GM19455 (cell line): ENCODE measurements at regions not wholly inside any gene's neighbourhood (a gene's known extent, or its start where the extent isn't known, plus 50 kb on each side); places are given as distances from the start of the nearest gene placed in this dataset.
A peak's percentile ranks its signal among the peaks of the same experiment; 100 is the strongest.
"Not testable (repeated sequence)": the region's sequence is repeated elsewhere in the genome, so short reads cannot be mapped to it uniquely, and the experiment has no call there.

Source experiments
- ATAC-seq: cut with Tn5 transposase; IDR thresholded peaks from one replicate; pipeline ENCODE4 v1.9.1; 2021; ENCODE audit not compliant: unreplicated experiment

DNA sequence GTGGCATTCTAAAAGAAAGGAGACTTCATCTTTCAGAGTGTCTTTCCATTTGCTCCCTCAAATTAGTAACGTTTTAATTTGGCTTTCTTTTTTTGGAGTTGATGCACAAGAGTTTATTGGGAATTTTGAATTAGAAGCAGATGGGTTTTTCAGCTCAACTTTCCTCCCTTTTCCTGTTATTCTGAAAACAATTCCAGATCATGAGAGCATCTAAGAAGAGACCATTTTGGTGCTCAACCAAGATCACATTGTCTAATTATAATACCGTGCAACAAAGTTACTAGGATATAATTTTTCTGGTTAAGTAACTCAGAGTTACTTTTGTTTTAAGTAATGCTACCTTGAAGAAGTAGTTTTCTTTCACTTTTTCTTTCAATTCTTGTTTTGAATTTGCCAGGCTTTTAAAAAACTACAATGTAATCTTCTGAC is 396.6 kb upstream of the KLF6 start:
- no peak for ATAC-seq

DNA sequence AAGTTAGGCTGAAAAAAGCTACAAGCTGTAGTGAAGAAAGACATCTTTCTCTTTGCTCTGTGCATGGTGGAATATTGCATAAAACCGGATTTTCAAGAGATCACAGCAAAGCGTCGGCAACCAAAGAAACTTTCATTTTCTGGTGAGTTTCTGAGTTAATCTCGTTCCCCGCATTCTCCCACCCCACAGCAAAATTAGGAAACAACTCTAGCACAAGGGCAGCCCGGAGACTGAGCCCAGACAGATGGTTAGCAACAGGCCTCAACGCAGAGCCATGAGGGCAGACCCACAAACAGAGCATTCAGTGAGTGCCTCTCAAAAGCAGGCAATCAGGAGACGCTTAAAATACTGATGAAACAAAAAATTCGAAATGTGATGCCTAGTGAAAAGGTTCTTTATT is 396.1 kb upstream of the KLF6 start:
- ATAC-seq, result no peak

DNA sequence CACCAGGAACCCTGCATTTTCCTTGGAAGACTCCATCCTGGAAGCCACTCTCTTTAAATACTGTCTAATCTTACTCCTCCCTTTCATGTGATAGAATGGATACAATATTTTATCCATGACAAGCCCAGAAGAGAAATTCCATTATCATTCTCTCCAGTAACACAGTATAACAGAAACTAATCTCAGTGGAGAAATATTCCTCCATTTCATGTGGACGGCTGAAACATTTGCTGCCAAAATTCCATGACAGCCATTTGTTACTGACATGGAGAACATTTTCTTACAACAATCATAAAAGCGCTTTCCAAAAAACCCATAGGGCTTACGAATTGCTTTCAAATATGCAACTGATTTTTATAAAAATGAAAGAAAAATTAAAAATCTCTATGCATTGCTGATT is 392.8 kb upstream of the KLF6 start:
- no peak for ATAC-seq

DNA sequence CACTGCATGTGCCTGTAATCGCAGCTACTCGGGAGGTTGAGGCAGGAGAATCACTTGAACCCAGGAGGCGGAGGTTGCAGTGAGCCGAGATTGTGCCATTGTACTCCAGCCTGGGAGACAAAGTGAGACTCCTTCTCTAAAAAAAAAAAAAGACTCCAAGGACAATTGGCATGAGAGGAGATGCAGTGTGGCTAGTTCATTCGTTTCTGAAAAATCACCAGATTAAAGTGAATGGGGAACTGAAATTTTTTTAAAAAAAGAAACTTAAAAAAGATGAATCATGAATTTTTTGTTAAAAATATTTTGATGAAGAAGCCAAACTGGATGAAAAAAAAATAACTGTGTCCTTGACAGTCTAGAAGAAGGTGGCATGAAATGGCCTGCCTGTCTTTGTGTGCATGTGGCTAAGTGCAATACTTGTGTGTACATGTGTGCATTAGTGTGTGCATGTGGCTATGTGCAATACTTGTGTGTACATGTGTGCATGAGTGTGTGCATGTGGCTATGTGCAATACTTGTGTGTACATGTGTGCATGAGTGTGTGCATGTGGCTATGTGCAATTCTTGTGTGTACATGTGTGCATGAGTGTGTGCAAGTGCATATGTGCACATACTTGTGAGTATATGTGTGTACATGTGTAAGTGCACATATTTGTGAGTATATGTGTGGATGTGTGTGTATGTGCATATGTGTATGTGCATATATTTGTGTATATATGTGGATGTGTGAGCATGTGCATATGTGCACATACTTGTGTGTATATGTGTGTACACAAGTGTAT is 391.7 kb upstream of the KLF6 start:
- no peak for ATAC-seq

DNA sequence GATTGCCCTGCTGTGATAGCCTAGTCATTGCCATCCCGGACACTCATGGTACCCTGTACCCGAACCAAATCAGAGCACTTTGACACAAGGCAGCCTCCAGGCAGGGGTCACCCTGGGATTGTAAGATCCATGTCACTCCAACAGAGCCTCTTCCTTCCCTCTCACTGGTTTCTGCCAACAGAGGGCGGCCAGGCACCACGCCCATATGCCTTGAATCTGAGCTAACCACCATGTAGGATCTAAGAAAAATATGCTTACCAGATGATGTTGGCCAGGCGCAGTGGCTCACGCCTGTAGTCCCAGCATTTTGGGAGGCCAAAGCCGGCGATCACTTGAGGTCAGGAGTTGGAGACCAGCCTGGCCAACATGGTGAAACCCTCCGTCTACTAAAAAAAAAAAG is 389.2 kb upstream of the KLF6 start:
- no peak for ATAC-seq

DNA sequence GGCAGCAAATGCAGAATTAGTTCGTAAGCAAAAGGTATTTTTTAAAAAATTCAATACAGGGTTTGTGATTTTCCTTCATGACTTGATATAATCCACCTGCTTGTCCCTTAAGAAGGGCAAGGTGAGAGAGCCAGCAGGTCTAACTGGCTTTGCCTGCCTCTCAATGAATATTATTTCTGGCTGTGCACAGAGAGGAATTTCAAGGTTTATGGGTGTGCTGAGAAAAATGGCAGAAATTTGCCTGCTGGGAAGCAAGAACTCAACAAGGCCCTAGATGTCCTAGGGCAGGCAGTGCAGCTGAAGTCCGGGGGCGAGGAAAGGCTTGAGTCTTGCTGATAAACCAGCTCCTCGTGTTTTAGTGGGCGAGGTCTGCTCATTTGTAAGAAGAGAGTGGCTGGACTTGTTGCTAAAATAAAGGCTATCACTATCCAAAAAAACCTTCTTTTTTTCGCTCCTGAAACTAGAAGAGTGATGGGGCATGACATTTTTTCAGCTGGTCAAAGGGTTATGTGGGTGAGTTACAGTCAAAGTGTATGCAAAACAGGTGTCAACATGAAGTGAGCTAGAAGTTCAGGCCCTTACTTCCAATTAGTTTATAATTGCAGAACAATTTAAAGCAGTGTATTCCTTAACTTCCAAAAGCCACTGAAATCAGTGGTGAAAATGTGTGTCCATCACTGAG is 385.8 kb upstream of the KLF6 start:
- ATAC-seq, result no peak

DNA sequence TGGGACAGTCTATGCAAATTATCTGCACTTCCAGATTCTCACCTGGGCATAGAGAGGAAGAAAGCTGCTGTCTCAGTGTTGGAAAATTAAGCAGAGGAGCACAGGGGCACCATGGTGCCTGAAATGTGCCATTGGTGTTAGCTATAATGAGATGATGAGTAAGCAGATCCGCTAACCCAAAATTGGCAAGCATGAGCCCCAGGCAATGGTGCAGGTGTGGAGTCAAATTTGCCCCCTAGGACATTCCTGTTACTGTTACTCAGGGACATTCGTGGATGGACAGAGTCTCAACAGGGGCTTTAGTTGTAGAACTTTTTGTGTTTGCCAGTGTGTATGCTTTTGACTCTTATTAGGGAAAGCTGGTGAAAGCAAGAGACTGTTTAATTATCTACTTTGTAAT is 385.2 kb upstream of the KLF6 start:
- ATAC-seq, result no peak

DNA sequence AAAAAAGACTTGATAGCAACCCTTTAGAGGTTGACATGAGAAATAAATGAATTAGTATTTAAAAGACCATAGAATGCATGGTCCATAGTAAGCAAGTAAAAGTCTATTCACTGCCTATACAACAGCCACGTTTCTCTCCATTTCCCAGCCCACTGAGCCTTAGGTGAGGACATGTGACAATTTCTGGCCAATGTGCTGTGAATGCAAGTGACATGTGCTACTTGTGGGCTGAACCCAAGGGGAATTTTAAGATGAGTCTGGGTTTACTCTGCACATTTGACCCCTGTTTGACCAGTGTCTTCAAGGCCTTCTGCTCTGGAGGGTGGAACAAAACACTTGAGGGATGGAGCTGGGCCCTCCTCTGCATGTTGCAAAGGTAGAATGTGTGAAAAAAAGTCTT is 384.4 kb upstream of the KLF6 start:
- no peak for ATAC-seq

DNA sequence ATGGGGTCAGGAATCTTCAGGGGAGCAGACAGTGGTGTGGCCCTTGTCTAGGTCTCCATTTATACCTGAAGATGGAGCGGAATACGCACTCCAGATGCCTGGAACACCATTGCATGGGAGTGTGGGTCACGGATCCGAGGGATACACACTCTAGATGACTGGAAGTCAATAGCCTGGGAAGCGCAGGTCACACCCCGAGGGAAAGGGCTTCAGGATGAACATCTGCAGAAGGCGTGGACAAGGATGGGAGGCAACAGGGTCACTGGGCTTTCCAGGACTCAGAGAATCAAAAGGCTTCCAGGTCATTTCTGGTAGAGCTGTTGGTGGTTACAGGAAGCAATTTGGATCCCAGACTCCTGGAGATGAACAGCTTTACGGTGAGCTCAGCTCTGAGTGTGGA is 382.2 kb upstream of the KLF6 start:
- no peak for ATAC-seq

DNA sequence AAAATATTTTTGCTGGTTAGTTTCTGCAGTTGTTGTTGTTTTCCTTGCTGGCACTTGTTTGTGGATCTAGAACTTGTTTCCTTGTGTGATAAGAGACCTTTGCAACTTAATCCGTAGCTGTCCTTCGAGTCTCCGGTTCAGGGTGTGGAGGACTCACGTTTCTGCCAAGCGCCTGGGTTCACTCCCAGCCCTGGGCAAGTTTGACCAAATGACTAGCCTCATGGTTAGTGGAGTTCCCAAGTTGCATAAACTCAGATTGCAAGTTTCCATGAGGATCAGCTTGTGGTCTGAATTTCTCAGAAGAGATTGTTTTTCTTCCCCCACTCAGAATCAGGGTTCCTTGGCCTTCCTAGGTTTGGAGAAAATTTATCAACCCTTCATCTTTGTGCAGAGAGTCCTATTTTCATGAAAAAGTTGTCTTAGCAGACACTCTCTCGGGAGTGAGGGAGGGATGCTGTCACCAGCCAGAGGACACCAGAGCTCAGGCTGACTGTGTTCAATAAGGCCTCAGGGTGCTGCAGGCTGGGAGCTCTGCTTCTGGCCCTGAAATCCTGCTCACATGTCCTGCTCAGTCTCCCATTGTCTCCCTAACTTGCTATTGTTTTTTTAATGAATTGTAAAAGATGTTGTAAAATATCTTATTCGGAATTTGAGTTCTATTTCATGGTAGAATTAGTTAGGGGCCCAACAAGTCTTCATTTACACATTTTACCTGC is 377.7 kb upstream of the KLF6 start:
- ATAC-seq, result no peak

DNA sequence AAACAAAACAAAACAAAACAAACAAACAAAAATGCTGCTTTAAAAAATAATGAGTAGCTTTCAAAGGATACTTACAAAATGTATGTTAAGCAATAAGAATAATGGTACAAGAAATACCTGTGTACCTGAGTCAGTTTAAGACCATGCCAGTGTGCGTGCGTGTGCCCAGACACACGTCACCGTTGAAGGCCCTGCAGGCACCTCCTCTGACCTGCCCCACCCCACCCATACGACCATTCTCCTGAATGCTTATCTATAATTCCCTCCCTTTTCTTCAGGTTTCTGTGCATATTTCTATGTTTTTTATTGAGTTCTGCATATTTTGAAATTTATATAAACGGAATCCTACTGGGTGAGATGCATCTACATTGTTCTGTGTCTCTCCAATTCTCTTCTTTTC is 374.2 kb upstream of the KLF6 start:
- no peak for ATAC-seq

DNA sequence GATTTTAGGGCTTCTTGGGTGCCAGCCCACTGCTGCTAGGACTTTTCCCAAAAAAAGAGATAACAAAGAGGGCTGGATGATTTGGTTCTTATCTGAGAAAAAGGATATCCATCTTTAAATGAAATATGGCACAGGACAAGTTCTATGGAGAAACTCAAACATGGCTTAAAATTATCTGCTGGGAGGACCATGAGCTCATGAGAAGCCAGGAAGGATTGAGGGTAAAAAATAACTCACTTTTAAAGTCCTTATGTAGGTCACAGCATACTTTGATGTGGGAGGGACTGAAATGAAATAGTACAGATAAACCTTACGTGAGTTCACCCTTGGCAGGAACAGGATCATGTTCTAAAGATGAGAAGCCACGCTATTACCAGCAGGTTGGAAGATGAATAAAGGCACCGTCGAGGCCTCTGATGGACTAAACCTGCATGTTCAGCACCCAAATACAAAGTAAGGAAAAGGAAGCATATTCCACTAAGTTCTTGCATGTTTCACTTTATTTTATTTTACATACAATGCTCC is 369.2 kb upstream of the KLF6 start:
- ATAC-seq, result no peak

DNA sequence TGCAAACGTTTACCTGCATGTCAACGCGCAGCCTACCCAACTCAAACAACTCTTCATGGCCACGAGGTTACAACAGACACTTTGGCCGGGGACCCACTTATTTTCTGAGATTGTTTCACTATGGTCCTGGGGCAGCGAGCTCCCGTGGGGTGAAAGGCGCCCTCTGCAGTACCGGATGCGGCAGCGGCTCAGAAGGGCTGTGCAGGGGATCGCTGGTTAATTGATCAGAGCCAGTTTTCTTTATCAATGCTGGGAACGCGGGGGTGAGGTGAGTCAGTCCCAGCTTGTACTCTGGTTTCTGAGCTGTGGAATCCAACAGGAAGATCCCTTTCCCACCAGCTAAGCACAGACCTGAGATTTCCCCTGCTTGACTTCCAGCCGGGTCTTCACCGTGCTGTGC is 366.5 kb upstream of the KLF6 start:
- no peak for ATAC-seq

DNA sequence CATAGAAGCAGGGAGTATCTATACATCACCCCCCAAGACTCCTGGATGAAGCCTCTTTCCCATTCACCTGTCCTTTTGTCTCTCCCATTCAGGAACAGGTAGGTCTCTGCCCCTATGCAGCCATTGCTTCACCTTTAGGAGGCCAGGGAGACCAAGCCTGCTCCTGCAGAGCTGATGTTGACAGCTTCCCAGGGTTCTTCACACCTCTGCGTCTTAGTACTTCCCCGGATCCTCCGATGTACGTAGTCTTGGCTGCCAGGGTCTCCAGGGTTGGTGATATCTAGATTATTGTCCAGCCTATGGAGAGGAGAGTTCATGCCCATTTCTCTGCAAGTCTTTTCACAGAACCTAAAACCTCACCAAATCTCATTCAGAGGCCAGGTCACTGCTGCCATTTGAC is 365.7 kb upstream of the KLF6 start:
- ATAC-seq, result no peak

DNA sequence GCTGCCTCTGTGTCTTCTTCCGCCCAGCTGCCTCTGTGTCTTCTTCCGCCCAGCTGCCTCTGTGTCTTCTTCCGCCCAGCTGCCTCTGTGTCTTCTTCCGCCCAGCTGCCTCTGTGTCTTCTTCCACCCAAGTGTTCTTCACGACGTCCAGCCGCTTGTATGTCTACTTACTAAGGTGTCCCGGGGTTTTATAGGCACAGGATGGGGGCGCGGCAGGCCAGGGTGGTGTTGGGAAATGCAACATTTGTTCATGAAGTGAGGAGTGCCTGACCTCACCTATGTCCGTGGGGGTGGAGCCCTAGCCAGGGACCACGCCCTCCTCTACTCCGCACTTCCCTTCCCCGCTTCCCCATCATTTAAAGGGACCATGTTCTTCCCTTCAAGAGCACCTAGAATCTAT is 364.5 kb upstream of the KLF6 start:
- ATAC-seq, result not testable (repeated sequence)

DNA sequence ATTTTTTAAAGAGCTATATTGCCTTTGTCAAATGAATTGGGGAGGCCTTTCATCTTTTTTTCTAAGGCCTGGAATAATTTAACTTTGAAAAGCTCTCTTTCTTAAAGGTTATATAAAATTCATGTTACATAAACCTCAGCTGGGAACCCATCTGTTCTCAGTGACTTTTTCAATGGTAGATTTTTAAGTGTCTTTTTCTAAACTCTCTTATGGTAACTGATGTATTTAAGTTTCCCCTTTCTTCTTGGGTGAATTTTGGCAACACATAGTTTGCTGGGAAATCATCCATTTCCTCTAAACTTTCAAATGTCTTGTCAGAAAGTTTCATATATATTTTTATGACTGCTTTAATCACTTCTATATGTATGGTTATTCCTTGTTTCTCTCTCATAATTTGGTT is 362.2 kb upstream of the KLF6 start:
- ATAC-seq, result no peak

DNA sequence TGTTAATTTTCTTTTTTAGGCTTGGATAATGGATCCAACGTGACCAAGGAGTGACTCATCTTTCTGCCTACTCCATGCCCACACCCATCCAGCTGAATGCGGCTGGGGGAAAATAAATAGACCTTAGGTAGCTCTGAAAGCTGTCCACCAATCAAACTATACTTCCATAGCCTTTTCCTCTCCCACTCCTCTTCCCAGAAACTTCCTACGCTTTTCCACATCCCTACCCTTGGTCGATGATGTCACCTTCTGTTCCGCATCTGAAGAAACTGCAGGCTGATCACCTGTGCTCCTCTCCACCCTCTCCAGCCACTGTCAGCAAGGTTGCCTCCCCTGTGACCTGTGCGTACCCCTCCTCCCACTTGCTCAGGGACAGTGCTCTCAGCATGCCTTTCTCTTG is 359.8 kb upstream of the KLF6 start:
- ATAC-seq, result no peak

DNA sequence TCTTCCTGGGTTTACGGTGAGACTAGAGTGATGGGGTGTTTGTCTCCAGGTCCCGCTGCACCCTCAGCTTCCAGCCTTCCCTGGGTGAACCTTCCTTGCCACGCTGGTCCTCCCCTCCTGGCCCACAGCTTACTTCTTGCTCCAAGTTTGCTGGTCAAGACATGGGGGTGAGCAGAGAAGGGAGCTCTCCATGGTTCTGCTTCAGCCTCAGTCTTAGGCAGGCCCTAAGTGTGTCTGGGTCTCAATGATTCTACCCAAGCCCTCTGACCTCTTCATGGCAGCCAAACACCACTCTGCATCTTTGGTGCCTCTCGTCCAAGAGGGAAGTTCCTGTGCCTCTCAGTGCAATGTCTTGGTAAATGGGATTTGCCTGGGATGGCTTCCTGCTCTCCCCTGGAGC is 356.5 kb upstream of the KLF6 start:
- ATAC-seq, result no peak

DNA sequence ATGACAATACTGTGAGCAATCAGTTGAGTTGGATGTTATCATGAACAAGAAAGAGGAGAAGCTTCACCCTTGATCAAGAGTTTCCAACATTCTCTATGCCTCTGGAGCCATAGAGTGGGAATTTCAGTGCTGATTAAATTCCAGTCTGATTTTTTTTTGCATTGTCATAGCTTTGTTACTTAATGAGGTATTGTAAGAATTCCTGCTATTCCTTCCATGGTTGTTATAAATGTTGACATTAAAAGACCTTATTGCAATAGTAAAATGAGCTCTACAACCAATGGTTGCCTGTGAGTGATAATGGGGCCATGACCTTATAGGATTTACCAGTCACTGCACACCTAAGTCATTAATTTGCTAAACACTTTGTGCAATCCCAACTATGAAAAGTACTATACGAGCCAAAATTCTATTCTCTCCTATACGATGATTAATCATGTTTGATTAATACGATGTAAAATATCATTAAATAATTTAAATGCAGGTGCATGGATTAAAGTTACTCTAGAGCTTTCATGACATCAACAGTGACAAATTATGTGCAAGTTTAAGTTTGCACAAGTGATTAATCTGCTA is 353.2 kb upstream of the KLF6 start:
- ATAC-seq, result no peak

DNA sequence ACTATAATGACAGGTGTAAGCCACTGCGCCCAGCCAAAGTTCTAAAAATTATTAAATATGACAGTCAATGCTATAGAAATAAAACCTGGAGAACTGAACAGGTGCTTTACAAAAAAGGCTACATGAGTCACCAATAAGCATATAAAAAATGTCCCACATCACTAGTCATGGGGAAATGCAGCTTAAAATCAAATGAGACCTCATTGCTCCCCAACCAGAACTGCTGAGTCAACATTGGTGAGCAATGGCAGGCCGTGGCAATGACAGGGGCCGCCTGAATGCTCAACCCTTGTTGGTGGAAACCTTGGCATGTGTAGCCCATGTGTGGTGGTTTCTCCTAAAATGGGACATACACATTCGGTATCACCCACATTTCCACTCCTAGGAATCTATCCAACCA is 352.3 kb upstream of the KLF6 start:
- no peak for ATAC-seq

DNA sequence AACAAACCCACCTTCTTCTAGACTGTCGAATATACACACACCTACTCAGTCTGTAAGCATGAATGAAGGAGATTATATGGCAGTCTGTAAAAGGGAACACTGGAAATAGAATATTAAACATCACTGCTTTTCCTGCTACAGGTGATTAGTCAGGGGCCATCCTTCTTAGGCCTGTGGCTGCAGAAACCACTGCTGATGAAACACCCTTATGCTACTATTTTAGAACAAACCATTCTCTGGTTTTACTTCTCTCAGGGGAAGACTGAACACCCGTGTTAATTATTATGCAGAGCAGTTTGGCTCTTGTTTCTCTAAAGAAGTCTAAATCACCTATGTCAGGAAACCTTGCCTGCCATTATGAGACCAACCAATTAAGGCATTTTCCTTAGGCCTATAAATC is 351.1 kb upstream of the KLF6 start:
- peak; percentile 75 for ATAC-seq

DNA sequence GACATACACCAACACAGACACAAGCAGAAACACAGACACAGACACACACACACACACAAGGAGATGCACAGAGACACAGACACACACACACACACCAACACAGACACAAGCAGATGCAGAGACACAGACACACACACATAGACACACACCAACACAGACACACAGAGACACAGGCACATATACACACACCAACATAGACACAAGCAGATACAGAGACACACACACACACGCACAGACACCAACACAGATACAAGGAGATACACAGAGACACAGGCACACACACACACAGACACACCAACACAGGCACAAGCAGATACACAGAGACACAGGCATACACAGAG is 347.2 kb upstream of the KLF6 start:
- ATAC-seq, result no peak
